ENCODE measurements at regions not wholly inside any gene's neighbourhood (a gene's known extent, or its start where the extent isn't known, plus 50 kb on each side); places are given as distances from the start of the nearest gene placed in this dataset.

- FAIRE-seq = no peak
- H3K4me1 ChIP-seq (ENCODE audit: control insufficient read depth, insufficient read depth, low read length) = peaks cover 13% of the 10 kb centered on the region
- no peaks in the 10 kb centered on the region for H3K27me3 ChIP-seq (replicated peaks in 1 of 2; ENCODE audit: control insufficient read depth in 2 of 2, insufficient read depth in 2 of 2, low read length in 1 of 2)
- intact Hi-C loops (cut with micrococcal nuclease; ENCODE audit: unreplicated experiment) (no loop called here), in situ Hi-C loops (cut with MboI) (no loop called here)
- H3K4me2 ChIP-seq (ENCODE audit: control insufficient read depth, insufficient read depth) = no peak overlapping the region
- no peaks in the 10 kb centered on the region for H4K20me1 ChIP-seq (ENCODE audit: control insufficient read depth, insufficient read depth)
- no peak overlapping the region for H3K4me3 ChIP-seq
- WGBS (ENCODE audit: insufficient coverage, insufficient replicate concordance, low lambda C conversion rate, missing lambda C conversion rate) = 98% methylated on average over 7 of the region's 7 CpGs
- H3K9ac ChIP-seq (ENCODE audit: control insufficient read depth, insufficient read depth, low read length) = no peak overlapping the region
- H3K36me3 ChIP-seq (ENCODE audit: control insufficient read depth in 2 of 2, insufficient read depth in 2 of 2, low read length in 1 of 2) = no peaks in the 10 kb centered on the region
- no TSS peak for BruUV-seq (replicated peaks)
- no peaks in the 10 kb centered on the region for H3K79me2 ChIP-seq (ENCODE audit: control insufficient read depth, insufficient read depth, low read length)
- POLR2A ChIA-PET = interaction anchor here (0.7 kb wide), 1 partner anchor 50 kb away, joined by 5 read pairs; no protein-coding TSS in a partner anchor
- no peaks in the 10 kb centered on the region for H3K9me3 ChIP-seq (replicated peaks; ENCODE audit: control insufficient read depth, insufficient read depth, low read length)
- TF ChIP-seq POLR2AphosphoS2 (IDR thresholded peaks at IDR 0.05; ENCODE audit: low read depth, low read length) (no peak), EP300 (IDR thresholded peaks at IDR 0.05; ENCODE audit: borderline replicate concordance in 1 of 2, control insufficient read depth in 1 of 2, low read depth in 2 of 2, low read length in 2 of 2) (no peak), RBBP5 (conservative IDR thresholded peaks at IDR 0.05) (no peak), MYB (IDR thresholded peaks at IDR 0.05; ENCODE audit: borderline replicate concordance, low read depth, low read length) (no peak), ZBTB33 (IDR thresholded peaks at IDR 0.05) (no peak), POU2F2 (IDR thresholded peaks at IDR 0.05; ENCODE audit: borderline replicate concordance, low read depth, low read length) (no peak), CEBPZ (IDR thresholded peaks at IDR 0.05; ENCODE audit: low read depth, low read length) (no peak)
- H3K27ac ChIP-seq (ENCODE audit: control insufficient read depth, insufficient read depth) = peak overlapping the region; percentile 1
- SMC1A ChIA-PET (ENCODE audit: uncharacterized antibody, unreplicated experiment) = interaction anchor here (0.8 to 1.6 kb wide), 8 partner anchors 23 to 353 kb away, joined by 3 to 8 read pairs (median 3); no protein-coding TSS in a partner anchor
- RAD21 ChIA-PET (ENCODE audit: unreplicated experiment) = interaction anchor here (0.7 to 2.0 kb wide), 6 partner anchors 14 to 237 kb away, joined by 3 to 6 read pairs (median 4); partner anchors contain the start of gene SMAD3
- CTCF ChIA-PET = interaction anchor here (0.6 to 1.3 kb wide), 4 partner anchors 19 to 76 kb away, joined by 3 to 4 read pairs (median 3); no protein-coding TSS in a partner anchor
- no peak overlapping the region; the same call in 1 of the 2 replicates for H2AFZ ChIP-seq (ENCODE audit: control insufficient read depth, low read depth, low read length)
- ATAC-seq = no peak
- no peak for DNase-seq (ENCODE audit: low read depth, low spot score)
Observed at GRCh38 chr15:67003586-67003985, 61.8 kb upstream of the SMAD3 start.
